Keratinocyte (primary cell): ENCODE measurements at regions not wholly inside any gene's neighbourhood (a gene's known extent, or its start where the extent isn't known, plus 50 kb on each side); places are given as distances from the start of the nearest gene placed in this dataset.

ENCODE experiments used
- DNase-seq: peaks from one replicate; pipeline ENCODE4 v3.0.0-alpha.2; 2011; ENCODE audit warnings: low read depth, missing footprints, low spot score
- FAIRE-seq: peaks from 2 replicates; lab custom pipeline; 2011; peaks lifted over from hg19 to GRCh38; lab: Jason Lieb, UNC
- H2AFZ ChIP-seq: 2 replicates; pipeline ENCODE4 v1.6.0; 2012; ENCODE audit warnings: low read length, control low read depth, inconsistent platforms; ENCODE audit not compliant: control insufficient read depth
- H3K27ac ChIP-seq: 2 replicates; pipeline ENCODE4 v1.5.1; 2011; ENCODE audit warnings: low read length; ENCODE audit not compliant: control insufficient read depth, insufficient read depth
- H3K27me3 ChIP-seq: 3 replicates; pipeline ENCODE4 v1.6.0; 2011; ENCODE audit warnings: low read length; ENCODE audit not compliant: control insufficient read depth, insufficient read depth; ENCODE audit errors: extremely low read depth
- H3K36me3 ChIP-seq, 2 experiments: 2 replicates in 1 of 2; 3 replicates in 1 of 2; pipeline ENCODE4 v1.5.1; 2011; ENCODE audit warnings: low read length in 2 of 2, mild to moderate bottlenecking in 1 of 2; ENCODE audit not compliant: control insufficient read depth in 2 of 2, insufficient read depth in 2 of 2; ENCODE audit errors: extremely low read depth in 1 of 2
- H3K4me1 ChIP-seq: 3 replicates; pipeline ENCODE4 v1.5.1; 2011; ENCODE audit warnings: low read length; ENCODE audit not compliant: control insufficient read depth, insufficient read depth; ENCODE audit errors: extremely low read depth
- H3K4me2 ChIP-seq: 3 replicates; pipeline ENCODE4 v1.6.0; 2011; ENCODE audit warnings: low read depth, low read length; ENCODE audit not compliant: control insufficient read depth, insufficient read depth; ENCODE audit errors: extremely low read depth
- H3K4me3 ChIP-seq, 3 experiments: fragments of 200-600 bp in 1 of 3; sonication (generic) in 1 of 3; 2 replicates in 2 of 3; 3 replicates in 1 of 3; pipeline ENCODE4 v1.5.1; 2011 to 2016; ENCODE audit warnings: low read length in 3 of 3, mild to moderate bottlenecking in 3 of 3, control low read depth in 2 of 3, inconsistent platforms in 1 of 3, low read depth in 1 of 3, mixed read lengths in 1 of 3, mixed run types in 1 of 3, moderate library complexity in 1 of 3; ENCODE audit not compliant: control insufficient read depth in 2 of 3, insufficient read depth in 2 of 3; ENCODE audit errors: extremely low read depth in 1 of 3
- H3K79me2 ChIP-seq: 2 replicates; pipeline ENCODE4 v1.6.0; 2012; ENCODE audit warnings: low read length; ENCODE audit not compliant: control insufficient read depth, insufficient read depth
- H3K9ac ChIP-seq: 3 replicates; pipeline ENCODE4 v1.6.0; 2011; ENCODE audit warnings: low read length; ENCODE audit not compliant: control insufficient read depth, insufficient read depth; ENCODE audit errors: extremely low read depth
- H3K9me1 ChIP-seq: 3 replicates; pipeline ENCODE4 v1.6.0; 2011; ENCODE audit warnings: low read length; ENCODE audit not compliant: control insufficient read depth, insufficient read depth; ENCODE audit errors: extremely low read depth
- H3K9me3 ChIP-seq: 2 replicates; pipeline ENCODE4 v1.5.1; 2012; ENCODE audit warnings: low read depth, low read length; ENCODE audit not compliant: control insufficient read depth
- H4K20me1 ChIP-seq: 3 replicates; pipeline ENCODE4 v1.6.0; 2011; ENCODE audit warnings: low read length; ENCODE audit not compliant: control insufficient read depth, insufficient read depth; ENCODE audit errors: extremely low read depth
- EZH2 ChIP-seq: IDR thresholded peaks from one replicate; pipeline ENCODE4 v1.6.1; 2012; ENCODE audit warnings: inconsistent platforms, mild to moderate bottlenecking, low read length, moderate library complexity
- dilution Hi-C: fragments of 300-500 bp; cut with MboI; formaldehyde crosslinking; loops from one replicate; pipeline ENCODE4 v1.7.0; 2020; ENCODE audit warnings: low sequenced_read_pairs; ENCODE audit not compliant: extremely low pct_ligation_motif_present
- TF ChIP-seq, protein P1 (sequence below), 3 experiments: IDR thresholded peaks in 1 of 3; conservative IDR thresholded peaks in 1 of 3; optimal IDR thresholded peaks in 1 of 3; 2 replicates in 2 of 3; 3 replicates in 1 of 3; pipeline versions ENCODE3 to v1.5.1; 2011; ENCODE audit warnings: low read length in 3 of 3, mild to moderate bottlenecking in 3 of 3, moderate library complexity in 2 of 3, control low read depth in 1 of 3, inconsistent platforms in 1 of 3; ENCODE audit not compliant: insufficient read depth in 2 of 3; ENCODE audit errors: extremely low read depth in 1 of 3

DNA sequence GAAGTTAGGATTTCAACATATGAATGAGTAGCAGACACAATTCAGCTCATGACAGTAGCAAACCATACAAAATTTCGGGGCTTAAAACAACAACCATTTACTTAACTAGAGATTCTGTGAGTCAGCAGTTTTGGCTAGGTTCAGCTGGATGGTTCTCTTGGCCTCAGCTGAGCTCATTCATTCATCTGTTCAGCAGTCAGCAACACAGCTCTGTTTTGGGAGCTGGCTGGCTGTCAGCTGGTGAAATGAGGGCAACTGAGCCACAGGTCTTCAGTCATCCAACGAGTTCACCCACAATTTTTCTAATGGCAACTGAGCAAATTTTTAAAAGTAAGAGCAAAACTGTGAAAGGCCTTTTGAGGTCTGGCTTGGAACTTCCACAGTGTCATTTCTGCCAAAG lies 2005.1 kb upstream of the AGA start:
- Histone ChIP-seq H3K9me1 (no peaks in the 10 kb centered on the region), H3K36me3 (no peaks in the 10 kb centered on the region), H4K20me1 (no peaks in the 10 kb centered on the region), H3K9me3 (peaks cover under 1% of the 10 kb centered on the region), H3K4me3 (no peak overlapping the region), H3K79me2 (no peaks in the 10 kb centered on the region), H3K9ac (no peak overlapping the region), H3K4me1 (no peaks in the 10 kb centered on the region), H3K27me3 (no peaks in the 10 kb centered on the region), H2AFZ (no peak overlapping the region), H3K4me2 (no peak overlapping the region), H3K27ac (no peak overlapping the region)
- TF ChIP-seq EZH2: no peak
- TF ChIP-seq, protein P1, sequence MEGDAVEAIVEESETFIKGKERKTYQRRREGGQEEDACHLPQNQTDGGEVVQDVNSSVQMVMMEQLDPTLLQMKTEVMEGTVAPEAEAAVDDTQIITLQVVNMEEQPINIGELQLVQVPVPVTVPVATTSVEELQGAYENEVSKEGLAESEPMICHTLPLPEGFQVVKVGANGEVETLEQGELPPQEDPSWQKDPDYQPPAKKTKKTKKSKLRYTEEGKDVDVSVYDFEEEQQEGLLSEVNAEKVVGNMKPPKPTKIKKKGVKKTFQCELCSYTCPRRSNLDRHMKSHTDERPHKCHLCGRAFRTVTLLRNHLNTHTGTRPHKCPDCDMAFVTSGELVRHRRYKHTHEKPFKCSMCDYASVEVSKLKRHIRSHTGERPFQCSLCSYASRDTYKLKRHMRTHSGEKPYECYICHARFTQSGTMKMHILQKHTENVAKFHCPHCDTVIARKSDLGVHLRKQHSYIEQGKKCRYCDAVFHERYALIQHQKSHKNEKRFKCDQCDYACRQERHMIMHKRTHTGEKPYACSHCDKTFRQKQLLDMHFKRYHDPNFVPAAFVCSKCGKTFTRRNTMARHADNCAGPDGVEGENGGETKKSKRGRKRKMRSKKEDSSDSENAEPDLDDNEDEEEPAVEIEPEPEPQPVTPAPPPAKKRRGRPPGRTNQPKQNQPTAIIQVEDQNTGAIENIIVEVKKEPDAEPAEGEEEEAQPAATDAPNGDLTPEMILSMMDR (optimal IDR thresholded peaks at IDR 0.05 in 1 of 3, IDR thresholded peaks at IDR 0.05 in 1 of 3, conservative IDR thresholded peaks at IDR 0.05 in 1 of 3; ENCODE audit: extremely low read depth in 1 of 3, insufficient read depth in 2 of 3, low read length in 3 of 3): no peak
- DNase-seq (no peak), FAIRE-seq (no peak)
- dilution Hi-C loops: no loop called here

- Histone ChIP-seq H3K27me3 (no peaks in the 10 kb centered on the region), H4K20me1 (no peaks in the 10 kb centered on the region), H3K4me3 (no peak overlapping the region), H3K4me2 (no peak overlapping the region), H3K27ac (no peak overlapping the region), H2AFZ (peak overlapping the region; percentile 30), H3K79me2 (no peaks in the 10 kb centered on the region), H3K9me1 (no peaks in the 10 kb centered on the region), H3K36me3 (no peaks in the 10 kb centered on the region), H3K9me3 (no peaks in the 10 kb centered on the region), H3K9ac (no peak overlapping the region), H3K4me1 (no peaks in the 10 kb centered on the region)
- TF ChIP-seq, protein P1 (optimal IDR thresholded peaks at IDR 0.05 in 1 of 3, IDR thresholded peaks at IDR 0.05 in 1 of 3, conservative IDR thresholded peaks at IDR 0.05 in 1 of 3; ENCODE audit: extremely low read depth in 1 of 3, insufficient read depth in 2 of 3, low read length in 3 of 3): no peak
- no peak for TF ChIP-seq EZH2
- FAIRE-seq (no peak), DNase-seq (no peak)
- dilution Hi-C loops: no loop called here
Observed at GRCh38 chr4:179465131-179465797, 2023.0 kb upstream of the AGA start.
